ENCODE measurements at regions not wholly inside any gene's neighbourhood (a gene's known extent, or its start where the extent isn't known, plus 50 kb on each side); places are given as distances from the start of the nearest gene placed in this dataset.

GRCh38 chr18:39346916-39347315, 1781.3 kb upstream of the CELF4 start:
- no peak overlapping the region for H2AFZ ChIP-seq (ENCODE audit: low read length)
- CTCF ChIA-PET (ENCODE audit: partially characterized antibody) = interaction anchor here (0.8 kb wide), 1 partner anchor 15 kb away, joined by 4 read pairs; no protein-coding TSS in a partner anchor
- H3K18ac ChIP-seq (ENCODE audit: extremely low read depth, low read length) = no peak overlapping the region
- H2BK12ac ChIP-seq (ENCODE audit: low read depth, low read length) = no peak overlapping the region
- H3K9ac ChIP-seq (replicated peaks in 1 of 4; ENCODE audit: extremely low read depth in 1 of 4, low read depth in 3 of 4, low read length in 3 of 4) = no peak overlapping the region
- H2AK5ac ChIP-seq (ENCODE audit: low read depth, low read length) = no peak overlapping the region
- H3K27me3 ChIP-seq (replicated peaks in 1 of 4; ENCODE audit: control insufficient read depth in 3 of 4, extremely low read depth in 1 of 4, insufficient read depth in 3 of 4, low read length in 3 of 4) = no peaks in the 10 kb centered on the region
- H3K23ac ChIP-seq (ENCODE audit: insufficient read length) = no peak overlapping the region
- TF ChIP-seq TBP (IDR thresholded peaks at IDR 0.05; ENCODE audit: low read depth, low read length) (no peak), USF2 (IDR thresholded peaks at IDR 0.05; ENCODE audit: low read length) (no peak), HDAC2 (IDR thresholded peaks at IDR 0.05; ENCODE audit: borderline replicate concordance in 1 of 2, low read depth in 2 of 2, low read length in 2 of 2) (no peak), SP2 (IDR thresholded peaks at IDR 0.05; ENCODE audit: low read length) (no peak), BACH1 (IDR thresholded peaks at IDR 0.05; ENCODE audit: low read length) (no peak), EZH2 (IDR thresholded peaks at IDR 0.05; ENCODE audit: low read depth, low read length, severe bottlenecking) (no peak), ATF3 (IDR thresholded peaks at IDR 0.05; ENCODE audit: insufficient read depth, low read depth, low read length) (no peak), KDM4A (IDR thresholded peaks at IDR 0.05; ENCODE audit: low read depth, low read length, severe bottlenecking) (no peak), CTBP2 (IDR thresholded peaks at IDR 0.05; ENCODE audit: borderline replicate concordance, insufficient read depth, insufficient read length, low read length) (no peak), PHF8 (conservative IDR thresholded peaks at IDR 0.05; ENCODE audit: low read depth, low read length) (no peak), TCF12 (IDR thresholded peaks at IDR 0.05; ENCODE audit: low read depth, low read length) (no peak), FOSL1 (IDR thresholded peaks at IDR 0.05; ENCODE audit: insufficient read depth, low read depth, low read length) (no peak), POU5F1 (IDR thresholded peaks at IDR 0.05; ENCODE audit: low read depth, low read length) (no peak)
- no peak overlapping the region for H3K4me2 ChIP-seq (ENCODE audit: insufficient read depth in 1 of 2, low read depth in 2 of 2, low read length in 2 of 2)
- no peak overlapping the region for H3K4me3 ChIP-seq (ENCODE audit: extremely low read depth in 1 of 4, insufficient read depth in 2 of 4, low read depth in 3 of 4, low read length in 4 of 4)
- H3K27ac ChIP-seq (ENCODE audit: low read depth, low read length) = no peak overlapping the region
- no peak overlapping the region for H3K56ac ChIP-seq (replicated peaks; ENCODE audit: insufficient read length, low read depth, low read length)
- H2BK120ac ChIP-seq (replicated peaks; ENCODE audit: low read depth, low read length) = no peak overlapping the region
- H3K36me3 ChIP-seq (ENCODE audit: control insufficient read depth in 2 of 4, insufficient read depth in 4 of 4, low read length in 3 of 4) = no peaks in the 10 kb centered on the region; a peak in 1 of 8 replicates
- no peaks in the 10 kb centered on the region; a peak in 1 of 4 replicates for H3K9me3 ChIP-seq (ENCODE audit: insufficient read depth in 2 of 2, low read depth in 1 of 2, low read length in 1 of 2)
- no peaks in the 10 kb centered on the region for H3K79me1 ChIP-seq (ENCODE audit: low read depth, low read length)
- no peaks in the 10 kb centered on the region for H4K20me1 ChIP-seq (replicated peaks in 1 of 2; ENCODE audit: control insufficient read depth in 1 of 2, insufficient read depth in 2 of 2, low read length in 2 of 2)
- H4K5ac ChIP-seq (ENCODE audit: insufficient read length, low read depth, low read length) = no peak overlapping the region
- H3K14ac ChIP-seq (ENCODE audit: insufficient read length) = no peak overlapping the region
- POLR2A ChIA-PET (ENCODE audit: partially characterized antibody) = no interaction called here
- no peak overlapping the region for H4K8ac ChIP-seq (ENCODE audit: extremely low read depth, insufficient read depth, low read length)
- no peak overlapping the region for H4K91ac ChIP-seq (replicated peaks; ENCODE audit: insufficient read length, low read length)
- DNase-seq (ENCODE audit: low read depth in 1 of 2, low spot score in 2 of 2) = no peak
- no peak overlapping the region for H2BK20ac ChIP-seq (ENCODE audit: low read length)
- WGBS, 2 experiments (ENCODE audit: extremely low coverage in 1 of 2, insufficient coverage in 1 of 2, insufficient read length in 1 of 2, insufficient replicate concordance in 2 of 2, low coverage in 1 of 2, low lambda C conversion rate in 2 of 2, missing lambda C conversion rate in 1 of 2) = 82% methylated on average over 1 of the region's 1 CpG; no CpG with 5 or more reads in 1 of the 2 experiments
- no peaks in the 10 kb centered on the region for H3K79me2 ChIP-seq (ENCODE audit: control insufficient read depth in 1 of 2, insufficient read depth in 2 of 2, low read length in 2 of 2)
- no peaks in the 10 kb centered on the region for H3K23me2 ChIP-seq (ENCODE audit: low read depth, low read length)
- FAIRE-seq = no peak
- H2BK5ac ChIP-seq (ENCODE audit: low read depth, low read length) = no peak overlapping the region
- no peak overlapping the region for H2BK15ac ChIP-seq (ENCODE audit: low read length)
- no peak overlapping the region for H3K4ac ChIP-seq (replicated peaks; ENCODE audit: insufficient read length, low read depth, low read length)
- peaks cover 0 to 4% (median 0%) of the 10 kb centered on the region in 4 experiments; a peak in 1 of 7 replicates for H3K4me1 ChIP-seq (replicated peaks in 1 of 4; ENCODE audit: control insufficient read depth in 3 of 4, insufficient read depth in 4 of 4, low read length in 3 of 4)

All from H1 (cell line).